Transverse colon (tissue), 4 donors: ENCODE measurements at regions not wholly inside any gene's neighbourhood (a gene's known extent, or its start where the extent isn't known, plus 50 kb on each side); places are given as distances from the start of the nearest gene placed in this dataset.

Experiments
- DNase-seq: peaks from one replicate; pipeline ENCODE4 v3.0.0-alpha.2; 2019
- H3K27ac ChIP-seq, 4 donors: fragments of 200-600 bp; sonication (generic); 2 replicates each; pipeline ENCODE4 v1.5.1; 2016 to 2018; ENCODE audit warnings: inconsistent platforms in 4 of 4
- H3K27me3 ChIP-seq: fragments of 200-600 bp; sonication (generic); 2 replicates; pipeline ENCODE4 v1.5.1; 2017; ENCODE audit warnings: inconsistent platforms
- H3K36me3 ChIP-seq, 4 donors: fragments of 200-600 bp; sonication (generic); 2 replicates each; pipeline ENCODE4 v1.5.1; 2017 to 2019; ENCODE audit warnings: inconsistent platforms in 4 of 4
- H3K4me1 ChIP-seq, 4 donors: fragments of 200-600 bp; sonication (generic); 2 replicates each; pipeline ENCODE4 v1.5.1; 2017 to 2020; ENCODE audit warnings: inconsistent platforms in 4 of 4
- H3K4me3 ChIP-seq, 4 donors: fragments of 200-600 bp; sonication (generic); 1 replicate in 1 of 4; 2 replicates in 3 of 4; pipeline versions ENCODE4 v1.5.1 to v1.6.1; 2017 to 2019; ENCODE audit warnings: inconsistent platforms in 4 of 4
- H3K9me3 ChIP-seq, 2 donors: fragments of 200-600 bp; sonication (generic); 2 replicates each; pipeline ENCODE4 v1.5.1; 2017 to 2019; ENCODE audit warnings: inconsistent platforms in 2 of 2
- EP300 ChIP-seq: sonication (generic); formaldehyde crosslinking; IDR thresholded peaks from one replicate; pipeline ENCODE4 v1.6.1; 2017; ENCODE audit warnings: antibody characterized with exemption, low read depth
- POLR2A ChIP-seq: fragments of 450-650 bp; IDR thresholded peaks from one replicate; pipeline ENCODE4 v1.6.1; 2016; ENCODE audit warnings: antibody characterized with exemption, mild to moderate bottlenecking, moderate library complexity
- POLR2AphosphoS5 ChIP-seq, 3 donors: sonication (generic); formaldehyde crosslinking; IDR thresholded peaks; one replicate each; pipeline ENCODE4 v1.6.1; 2016; ENCODE audit warnings: antibody characterized with exemption in 3 of 3
- WGBS, 2 donors: methylation state at CpG; one replicate each; pipeline ENCODE4 v1.1.5; 2018; ENCODE audit warnings: low coverage in 1 of 2; 5-methylcytosine and 5-hydroxymethylcytosine counted together
- in situ Hi-C, 4 donors: fragments of 200-750 bp; cut with MboI; loops; one replicate each; pipeline versions ENCODE4 v1.15.0 to v1.15.1; 2017; ENCODE audit warnings: low sequenced_read_pairs in 3 of 4, low pct_ligation_motif_present in 1 of 4, low pct_unique_long_range_greater_than_20kb in 1 of 4
- intact Hi-C: fragments of 100-400 bp; cut with DNase I; formaldehyde crosslinking; loops from one replicate; pipeline ENCODE4 v1.15.1; 2023; ENCODE audit warnings: low total_unique reads
- TF ChIP-seq, protein P1 (sequence below), 5 experiments: fragments of 200-600 bp in 3 of 5; fragments of 450-650 bp in 2 of 5; sonication (generic) in 3 of 5; IDR thresholded peaks; 1 replicate in 2 of 5; 2 replicates in 3 of 5; pipeline ENCODE4 v1.5.1; 2016 to 2017; ENCODE audit warnings: antibody characterized with exemption in 5 of 5, inconsistent platforms in 3 of 5, mild to moderate bottlenecking in 2 of 5, moderate library complexity in 1 of 5

DNA sequence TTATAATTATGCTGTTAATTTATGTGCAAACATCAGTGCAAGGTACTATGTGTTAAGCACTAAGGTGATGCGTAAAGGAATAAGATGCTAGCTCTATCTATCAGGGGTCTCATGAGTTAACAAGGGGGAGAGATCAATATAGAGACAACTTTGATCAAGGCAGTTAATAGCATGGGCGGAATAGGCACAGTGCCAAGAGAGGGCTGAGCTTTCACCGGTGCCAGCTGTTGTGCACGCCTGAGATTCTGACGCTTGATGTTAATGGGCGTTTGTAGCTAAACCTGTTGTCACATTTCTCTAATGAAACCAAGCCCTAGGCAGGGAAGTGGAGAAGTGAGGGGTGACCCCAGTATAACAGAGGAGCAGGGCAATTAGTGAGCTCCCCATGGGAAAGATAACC lies 86.0 kb upstream of the NMU start:
- H3K27ac ChIP-seq = no peak overlapping the region
- TF ChIP-seq, protein P1, sequence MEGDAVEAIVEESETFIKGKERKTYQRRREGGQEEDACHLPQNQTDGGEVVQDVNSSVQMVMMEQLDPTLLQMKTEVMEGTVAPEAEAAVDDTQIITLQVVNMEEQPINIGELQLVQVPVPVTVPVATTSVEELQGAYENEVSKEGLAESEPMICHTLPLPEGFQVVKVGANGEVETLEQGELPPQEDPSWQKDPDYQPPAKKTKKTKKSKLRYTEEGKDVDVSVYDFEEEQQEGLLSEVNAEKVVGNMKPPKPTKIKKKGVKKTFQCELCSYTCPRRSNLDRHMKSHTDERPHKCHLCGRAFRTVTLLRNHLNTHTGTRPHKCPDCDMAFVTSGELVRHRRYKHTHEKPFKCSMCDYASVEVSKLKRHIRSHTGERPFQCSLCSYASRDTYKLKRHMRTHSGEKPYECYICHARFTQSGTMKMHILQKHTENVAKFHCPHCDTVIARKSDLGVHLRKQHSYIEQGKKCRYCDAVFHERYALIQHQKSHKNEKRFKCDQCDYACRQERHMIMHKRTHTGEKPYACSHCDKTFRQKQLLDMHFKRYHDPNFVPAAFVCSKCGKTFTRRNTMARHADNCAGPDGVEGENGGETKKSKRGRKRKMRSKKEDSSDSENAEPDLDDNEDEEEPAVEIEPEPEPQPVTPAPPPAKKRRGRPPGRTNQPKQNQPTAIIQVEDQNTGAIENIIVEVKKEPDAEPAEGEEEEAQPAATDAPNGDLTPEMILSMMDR (IDR thresholded peaks at IDR 0.05) = no peak
- TF ChIP-seq POLR2AphosphoS5 (IDR thresholded peaks at IDR 0.05) (no peak), POLR2A (no peak), EP300 (no peak)
- intact Hi-C loops (no loop called here), in situ Hi-C loops (loop anchor here in 1 of 4 donors (25.0 kb wide), 1 partner anchor 90 kb away; the partner anchor contains the start of gene EXOC1L)
- H3K36me3 ChIP-seq = no peaks in the 10 kb centered on the region
- DNase-seq = no peak
- no peaks in the 10 kb centered on the region for H3K4me1 ChIP-seq
- no peaks in the 10 kb centered on the region for H3K9me3 ChIP-seq
- 63 to 68% methylated on average over 3 to 6 of the region's 6 CpGs for WGBS, 2 donors
- H3K27me3 ChIP-seq = no peaks in the 10 kb centered on the region
- H3K4me3 ChIP-seq = no peak overlapping the region

DNA sequence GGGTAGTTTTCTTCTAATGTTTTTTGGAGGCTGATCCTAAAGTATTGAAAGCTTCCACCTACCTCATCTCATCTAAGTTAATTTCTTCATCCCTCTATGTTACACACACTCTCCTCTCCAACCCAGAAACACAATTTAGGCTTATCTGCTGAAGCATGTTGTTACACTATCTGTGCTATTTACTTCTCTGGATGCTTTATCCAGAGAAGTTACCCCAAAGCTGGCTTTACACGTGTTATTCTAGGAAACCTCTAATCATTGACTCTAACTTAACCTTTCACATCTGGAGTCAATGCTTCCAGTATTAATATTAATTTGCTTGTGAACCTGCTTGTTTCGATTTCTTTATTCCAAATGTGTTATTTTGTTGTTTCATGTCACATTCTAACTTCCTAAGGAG lies 87.3 kb upstream of the NMU start:
- in situ Hi-C loops = loop anchor here in 1 of 4 donors (25.0 kb wide), 1 partner anchor 89 kb away; the partner anchor contains the start of gene EXOC1L
- DNase-seq = no peak
- no peaks in the 10 kb centered on the region for H3K4me1 ChIP-seq
- no peaks in the 10 kb centered on the region for H3K36me3 ChIP-seq
- H3K27ac ChIP-seq = no peak overlapping the region
- WGBS, 2 donors = 49 to 55% methylated on average over 2 of the region's 2 CpGs
- TF ChIP-seq POLR2A (no peak), EP300 (no peak), POLR2AphosphoS5 (IDR thresholded peaks at IDR 0.05) (no peak)
- TF ChIP-seq, protein P1 (IDR thresholded peaks at IDR 0.05) = no peak
- no peaks in the 10 kb centered on the region for H3K9me3 ChIP-seq
- no peaks in the 10 kb centered on the region for H3K27me3 ChIP-seq
- H3K4me3 ChIP-seq = no peak overlapping the region
- intact Hi-C loops = no loop called here

DNA sequence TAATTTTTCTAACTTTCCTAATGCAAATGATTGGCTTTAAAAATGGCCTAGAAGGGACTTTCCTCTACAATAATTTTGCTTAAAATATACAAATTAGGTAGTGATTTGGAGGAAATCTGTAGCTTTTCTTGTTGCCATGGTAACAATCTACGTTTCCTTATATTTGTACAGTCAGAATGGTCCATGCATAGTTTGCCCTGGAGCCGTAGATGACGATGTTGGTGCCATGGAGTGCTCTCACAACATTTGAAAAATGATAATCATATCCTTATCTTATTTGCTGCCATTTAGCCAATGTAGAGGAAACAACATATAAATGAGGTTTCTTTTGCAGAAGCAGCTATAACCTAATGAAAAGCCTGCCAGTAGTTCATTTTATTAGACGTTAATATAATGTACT lies 89.0 kb upstream of the NMU start:
- in situ Hi-C loops = loop anchor here in 1 of 4 donors (25.0 kb wide), 1 partner anchor 363 kb away; no protein-coding TSS in a partner anchor
- H3K27ac ChIP-seq = no peak overlapping the region
- no peaks in the 10 kb centered on the region for H3K27me3 ChIP-seq
- 67 to 80% methylated on average over 4 of the region's 4 CpGs for WGBS, 2 donors
- no peaks in the 10 kb centered on the region for H3K9me3 ChIP-seq
- H3K4me3 ChIP-seq = no peak overlapping the region
- no peaks in the 10 kb centered on the region for H3K4me1 ChIP-seq
- H3K36me3 ChIP-seq = no peaks in the 10 kb centered on the region
- intact Hi-C loops = no loop called here
- no peak for TF ChIP-seq POLR2AphosphoS5 (IDR thresholded peaks at IDR 0.05)
- TF ChIP-seq EP300 = no peak
- TF ChIP-seq, protein P1 (IDR thresholded peaks at IDR 0.05) = no peak
- TF ChIP-seq POLR2A = no peak
- DNase-seq = no peak

DNA sequence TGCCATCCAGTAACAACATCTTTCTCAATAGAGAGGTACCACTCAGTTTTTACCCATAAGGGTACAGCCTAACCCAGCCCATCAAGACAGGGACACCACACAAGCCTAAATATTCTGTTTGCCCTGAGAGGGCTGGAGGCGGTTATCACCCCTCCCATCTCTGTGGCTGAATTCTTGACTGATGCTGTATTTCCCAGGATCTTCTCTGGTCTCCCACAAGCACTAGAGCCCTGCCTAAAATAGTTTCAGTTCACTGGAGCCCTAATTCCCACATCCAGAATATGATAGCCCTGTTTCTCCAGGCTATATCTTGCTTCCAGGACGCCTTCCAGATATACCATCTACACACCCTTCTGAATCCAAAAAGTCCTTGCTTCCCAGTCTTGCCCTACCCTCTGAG lies 91.6 kb upstream of the NMU start:
- 85 to 100% methylated on average over 1 to 2 of the region's 2 CpGs for WGBS, 2 donors
- Histone ChIP-seq H3K27ac (no peak overlapping the region), H3K27me3 (no peaks in the 10 kb centered on the region), H3K4me1 (no peaks in the 10 kb centered on the region), H3K36me3 (no peaks in the 10 kb centered on the region), H3K9me3 (no peaks in the 10 kb centered on the region), H3K4me3 (no peak overlapping the region)
- in situ Hi-C loops (loop anchor here in 1 of 4 donors (25.0 kb wide), 1 partner anchor 365 kb away; no protein-coding TSS in a partner anchor), intact Hi-C loops (no loop called here)
- no peak for DNase-seq
- TF ChIP-seq EP300 = no peak
- TF ChIP-seq POLR2A = no peak
